ENCODE measurements at regions not wholly inside any gene's neighbourhood (a gene's known extent, or its start where the extent isn't known, plus 50 kb on each side); places are given as distances from the start of the nearest gene placed in this dataset.

GRCh38 chr13:91058066-91058465, 289.4 kb upstream of the MIR17HG start (continued):
- 0 out of 4 replicates have a peak, but pooled peaks of 1 of the 2 experiments have one; percentile 23 for TF ChIP-seq TEAD1 (CRISPR knock-in tag; IDR thresholded peaks at IDR 0.05)

DNA sequence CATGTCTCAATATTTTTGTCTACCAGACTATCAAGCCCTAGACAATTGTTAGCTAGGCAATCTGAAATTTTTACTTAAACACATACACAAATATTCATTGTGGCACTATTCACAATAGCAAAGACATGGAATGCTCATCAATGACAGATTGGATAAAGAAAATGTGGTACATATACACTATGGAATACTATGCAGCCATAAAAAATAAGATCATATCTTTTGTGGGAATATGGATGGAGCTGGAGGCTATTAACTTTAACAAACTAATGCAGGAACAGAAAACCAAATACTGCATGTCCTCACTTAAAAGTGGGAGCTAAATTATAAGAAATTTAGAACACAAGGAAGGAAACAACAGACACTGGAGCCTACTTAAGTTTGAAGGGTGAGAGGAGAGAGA, 288.6 kb upstream of the MIR17HG start:
- DNase-seq (ENCODE audit: extremely low read depth in 1 of 4, low spot score in 3 of 4) = no peak
- Histone ChIP-seq H3K27me3 (ENCODE audit: control insufficient read depth in 2 of 2, insufficient read depth in 2 of 2, low read length in 2 of 2) (no peaks in the 10 kb centered on the region), H3K27ac (ENCODE audit: extremely low read depth, low read depth, low read length) (no peak overlapping the region), H4K20me1 (replicated peaks; ENCODE audit: control insufficient read depth, insufficient read depth, low read length) (no peaks in the 10 kb centered on the region), H3K9me1 (ENCODE audit: control insufficient read depth, insufficient read depth, low read length) (no peaks in the 10 kb centered on the region), H3K4me2 (ENCODE audit: insufficient read depth, low read length) (no peak overlapping the region), H3K79me2 (ENCODE audit: control insufficient read depth, insufficient read depth, low read length) (no peaks in the 10 kb centered on the region), H3K36me3 (ENCODE audit: control insufficient read depth, insufficient read depth, low read length) (no peaks in the 10 kb centered on the region), H3K4me3 (no peak overlapping the region), H3K4me1 (replicated peaks in 1 of 2; ENCODE audit: control insufficient read depth in 2 of 2, insufficient read depth in 2 of 2, low read length in 2 of 2) (no peaks in the 10 kb centered on the region), H3K9me3 (replicated peaks; ENCODE audit: control insufficient read depth, insufficient read depth, low read depth, low read length) (peaks cover 5% of the 10 kb centered on the region; the same call in 1 of the 2 replicates), H3K9ac (ENCODE audit: insufficient read depth in 1 of 2, low read depth in 2 of 2, low read length in 2 of 2) (no peak overlapping the region), H2AFZ (ENCODE audit: low read depth, low read length) (no peak overlapping the region)
- CTCF ChIA-PET (ENCODE audit: low intra/inter-chr PET ratio) = no interaction called here
- intact Hi-C loops (cut with micrococcal nuclease) (no loop called here), in situ Hi-C loops (cut with MboI) (no loop called here)
- TF ChIP-seq, protein P1, sequence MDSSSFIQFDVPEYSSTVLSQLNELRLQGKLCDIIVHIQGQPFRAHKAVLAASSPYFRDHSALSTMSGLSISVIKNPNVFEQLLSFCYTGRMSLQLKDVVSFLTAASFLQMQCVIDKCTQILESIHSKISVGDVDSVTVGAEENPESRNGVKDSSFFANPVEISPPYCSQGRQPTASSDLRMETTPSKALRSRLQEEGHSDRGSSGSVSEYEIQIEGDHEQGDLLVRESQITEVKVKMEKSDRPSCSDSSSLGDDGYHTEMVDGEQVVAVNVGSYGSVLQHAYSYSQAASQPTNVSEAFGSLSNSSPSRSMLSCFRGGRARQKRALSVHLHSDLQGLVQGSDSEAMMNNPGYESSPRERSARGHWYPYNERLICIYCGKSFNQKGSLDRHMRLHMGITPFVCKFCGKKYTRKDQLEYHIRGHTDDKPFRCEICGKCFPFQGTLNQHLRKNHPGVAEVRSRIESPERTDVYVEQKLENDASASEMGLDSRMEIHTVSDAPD (CRISPR knock-in tag; IDR thresholded peaks at IDR 0.05) = no peak
- TF ChIP-seq ZNF146 (CRISPR knock-in tag; IDR thresholded peaks at IDR 0.05; ENCODE audit: unreplicated experiment) (peak; percentile 83), TFAM (CRISPR knock-in tag; conservative IDR thresholded peaks at IDR 0.05) (0 out of 2 replicates have a peak, but pooled peaks have one; percentile 41), ZNF274 (IDR thresholded peaks at IDR 0.05; ENCODE audit: borderline replicate concordance, low read depth, low read length) (0 out of 2 replicates have a peak, but pooled peaks have one; percentile 37), GTF2E2 (tag; IDR thresholded peaks at IDR 0.05) (0 out of 2 replicates have a peak, but pooled peaks have one; percentile 41)
- no peak for ATAC-seq
- FAIRE-seq = no peak
- POLR2A ChIA-PET = interaction anchor here (0.8 to 1.2 kb wide), 2 partner anchors 19 to 89 kb away, joined by 3 read pairs; no protein-coding TSS in a partner anchor
- BruUV-seq (replicated peaks) = no TSS peak

All from K562 (cell line).